Type B pancreatic cell (in vitro differentiated cells): ENCODE measurements at regions not wholly inside any gene's neighbourhood (a gene's known extent, or its start where the extent isn't known, plus 50 kb on each side); places are given as distances from the start of the nearest gene placed in this dataset.

Source experiments
- DNase-seq: peaks from one replicate; pipeline ENCODE4 v3.0.0; 2021; ENCODE audit warnings: mixed read lengths; ENCODE audit not compliant: unreplicated experiment; ENCODE audit errors: extremely low spot score
- H3K27ac Mint-ChIP-seq: 2 replicates; pipeline ENCODE4 v1.8.0; 2021; ENCODE audit warnings: mild to moderate bottlenecking, mixed read lengths
- H3K27me3 Mint-ChIP-seq: 2 replicates; pipeline ENCODE4 v1.8.0; 2021; ENCODE audit warnings: mixed read lengths
- H3K36me3 Mint-ChIP-seq: 2 replicates; pipeline ENCODE4 v1.8.0; 2021; ENCODE audit warnings: mixed read lengths
- H3K4me1 Mint-ChIP-seq: one replicate; pipeline ENCODE4 v1.8.0; 2021; ENCODE audit warnings: mixed read lengths; ENCODE audit not compliant: unreplicated experiment
- H3K4me3 Mint-ChIP-seq: 2 replicates; pipeline ENCODE4 v1.8.0; 2021; ENCODE audit warnings: mild to moderate bottlenecking, mixed read lengths
- H3K9me3 Mint-ChIP-seq: 2 replicates; pipeline ENCODE4 v1.8.0; 2021; ENCODE audit warnings: mixed read lengths
- CTCF ChIP-seq: fragments of 200-600 bp; sonication (generic); conservative IDR thresholded peaks from 2 replicates; pipeline ENCODE4 v1.5.0; 2021; ENCODE audit warnings: antibody characterized with exemption, mild to moderate bottlenecking

DNA sequence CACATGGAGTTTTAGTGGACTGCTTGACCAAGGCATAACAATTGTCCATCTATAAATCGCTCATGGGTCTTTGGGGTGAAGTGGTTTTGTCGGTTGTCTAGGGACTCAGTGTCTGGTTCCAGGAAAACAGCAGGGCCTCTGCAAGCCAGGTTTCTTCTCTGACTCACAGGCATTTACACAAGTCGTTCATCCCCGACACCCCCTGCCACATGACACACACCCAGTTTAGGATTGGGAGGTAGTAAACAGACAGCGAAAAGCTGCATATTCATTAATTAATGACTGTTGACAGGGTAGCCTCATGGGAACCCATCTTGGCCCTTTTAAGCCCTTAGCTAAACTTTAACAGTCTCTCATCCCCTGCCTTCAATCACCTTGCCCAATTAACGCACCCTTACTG, 194.8 kb upstream of the ACVR2A start:
- no peaks in the 10 kb centered on the region for H3K36me3 Mint-ChIP-seq
- H3K4me3 Mint-ChIP-seq = no peak overlapping the region
- DNase-seq = no peak
- no peak overlapping the region for H3K27ac Mint-ChIP-seq
- H3K27me3 Mint-ChIP-seq = peaks cover 8% of the 10 kb centered on the region
- TF ChIP-seq CTCF = no peak
- H3K4me1 Mint-ChIP-seq = peaks cover 26% of the 10 kb centered on the region
- H3K9me3 Mint-ChIP-seq = no peaks in the 10 kb centered on the region

- TF ChIP-seq CTCF = no peak
- no peaks in the 10 kb centered on the region for H3K9me3 Mint-ChIP-seq
Observed at GRCh38 chr2:147649286-147649685, 195.5 kb upstream of the ACVR2A start.

DNA sequence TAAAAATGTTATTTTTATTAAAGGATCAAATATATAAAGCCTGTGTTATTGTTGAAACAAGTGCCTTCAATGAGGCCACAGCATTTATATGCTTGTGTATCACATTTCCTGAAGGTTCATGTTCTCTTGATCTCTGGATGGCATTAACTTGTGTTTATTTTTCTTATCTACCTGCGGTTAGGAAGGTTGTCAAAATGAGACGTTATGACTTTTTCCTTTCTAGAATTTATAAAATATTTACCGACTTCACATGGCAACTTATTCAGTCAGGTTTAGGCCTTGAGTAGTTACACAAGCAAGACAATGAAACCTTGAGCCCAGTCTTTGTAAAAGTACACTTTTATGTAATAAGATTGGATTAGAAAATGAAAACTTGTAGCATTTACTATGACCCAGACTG, 196.4 kb upstream of the ACVR2A start:
- Mint-ChIP-seq H3K36me3 (no peaks in the 10 kb centered on the region), H3K4me1 (peaks cover 29% of the 10 kb centered on the region), H3K9me3 (no peaks in the 10 kb centered on the region), H3K27me3 (peaks cover 13% of the 10 kb centered on the region), H3K27ac (no peak overlapping the region), H3K4me3 (no peak overlapping the region)
- TF ChIP-seq CTCF = no peak
- DNase-seq = no peak

More at GRCh38 chr2:147649286-147649685, 195.5 kb upstream of the ACVR2A start:
- Mint-ChIP-seq H3K4me3 (no peak overlapping the region), H3K4me1 (peaks cover 29% of the 10 kb centered on the region), H3K27me3 (peaks cover 12% of the 10 kb centered on the region), H3K27ac (no peak overlapping the region), H3K36me3 (no peaks in the 10 kb centered on the region)
- DNase-seq = no peak

DNA sequence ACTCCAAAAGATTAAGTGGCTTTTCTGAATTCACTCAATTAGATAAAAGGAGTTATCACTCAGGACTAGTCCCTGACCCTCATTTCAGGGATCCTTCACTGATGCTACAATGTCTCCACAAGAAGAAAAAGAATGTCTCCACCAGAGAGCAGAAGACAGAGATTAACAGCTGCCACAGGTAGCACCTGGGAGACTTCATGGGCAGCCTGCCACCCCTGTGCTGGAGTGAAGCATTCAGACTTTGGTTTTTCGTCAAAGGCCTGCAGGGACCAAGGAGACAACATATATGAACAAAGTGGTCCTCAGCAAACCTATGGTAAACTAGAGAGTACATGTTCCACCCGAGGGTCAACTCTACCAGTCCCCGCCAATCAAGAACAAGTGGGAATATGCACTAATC, 197.0 kb upstream of the ACVR2A start:
- Mint-ChIP-seq H3K9me3 (no peaks in the 10 kb centered on the region), H3K4me1 (peaks cover 29% of the 10 kb centered on the region), H3K27ac (no peak overlapping the region), H3K36me3 (no peaks in the 10 kb centered on the region), H3K27me3 (peaks cover 13% of the 10 kb centered on the region), H3K4me3 (no peak overlapping the region)
- no peak for TF ChIP-seq CTCF
- DNase-seq = no peak

DNA sequence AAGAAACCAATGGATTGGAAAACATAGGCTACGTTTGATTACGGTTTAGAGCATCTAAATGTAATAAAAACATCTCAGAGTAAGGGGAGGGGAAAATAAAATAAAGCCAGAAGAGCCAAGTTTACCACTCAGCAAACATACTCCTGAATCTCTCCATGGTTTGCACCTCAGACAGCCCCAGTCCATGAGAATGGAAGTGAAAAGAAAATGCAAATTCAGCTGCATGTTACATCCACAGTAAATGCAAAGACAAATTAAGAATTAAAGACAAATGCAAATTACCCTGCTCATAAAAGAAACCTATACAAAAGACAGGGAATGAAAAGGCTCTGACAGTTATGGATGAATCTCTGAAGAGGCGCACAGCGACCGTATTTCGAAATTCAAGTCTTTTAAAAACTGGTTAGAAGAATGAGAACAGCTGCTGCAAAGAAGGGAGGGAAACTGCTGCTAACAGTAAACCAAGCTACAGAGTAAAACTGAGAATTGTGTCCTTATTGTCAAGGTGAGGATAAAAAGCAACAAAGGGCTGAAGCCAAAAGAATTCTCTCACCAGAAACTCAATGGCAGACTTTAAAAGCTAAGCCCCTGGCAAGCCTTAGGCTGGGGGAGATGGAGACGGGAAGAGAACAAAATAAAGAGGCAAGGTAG, 197.9 kb upstream of the ACVR2A start:
- no peak for DNase-seq
- no peaks in the 10 kb centered on the region for H3K36me3 Mint-ChIP-seq
- H3K27ac Mint-ChIP-seq = no peak overlapping the region
- no peak for TF ChIP-seq CTCF
- H3K4me3 Mint-ChIP-seq = peak overlapping the region; percentile 40
- H3K27me3 Mint-ChIP-seq = peaks cover 13% of the 10 kb centered on the region
- peaks cover 29% of the 10 kb centered on the region for H3K4me1 Mint-ChIP-seq
- no peaks in the 10 kb centered on the region for H3K9me3 Mint-ChIP-seq

- no peak for DNase-seq
- H3K36me3 Mint-ChIP-seq = no peaks in the 10 kb centered on the region
- TF ChIP-seq CTCF = no peak
- H3K27ac Mint-ChIP-seq = no peak overlapping the region
- H3K9me3 Mint-ChIP-seq = no peaks in the 10 kb centered on the region
- peaks cover 22% of the 10 kb centered on the region for H3K4me1 Mint-ChIP-seq
- no peak overlapping the region for H3K4me3 Mint-ChIP-seq
- peaks cover 10% of the 10 kb centered on the region for H3K27me3 Mint-ChIP-seq
Observed at GRCh38 chr2:147644491-147644890, 200.3 kb upstream of the ACVR2A start.
